ENCODE measurements at regions not wholly inside any gene's neighbourhood (a gene's known extent, or its start where the extent isn't known, plus 50 kb on each side); places are given as distances from the start of the nearest gene placed in this dataset.

DNA sequence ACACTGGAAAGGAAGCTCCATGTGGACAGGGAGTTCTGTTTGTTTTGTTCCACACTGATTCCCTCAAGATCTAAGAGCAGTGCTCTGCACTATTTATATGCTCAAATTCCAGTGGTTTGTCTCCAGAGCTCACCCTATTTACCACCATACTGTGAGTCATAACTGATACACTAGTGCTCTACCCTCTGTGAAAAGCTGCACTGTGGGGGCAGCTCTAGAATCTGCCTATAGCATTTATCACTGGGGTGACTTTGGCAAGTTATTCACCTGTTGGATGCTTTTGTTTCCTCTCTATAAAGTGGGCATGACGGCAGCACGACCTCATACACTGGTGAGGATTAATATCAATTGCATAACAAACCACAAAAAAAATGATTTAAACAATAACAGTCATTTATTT is 307.8 kb downstream of the NR2F1-AS1 start:
- DNase-seq = peak; percentile 67

DNA sequence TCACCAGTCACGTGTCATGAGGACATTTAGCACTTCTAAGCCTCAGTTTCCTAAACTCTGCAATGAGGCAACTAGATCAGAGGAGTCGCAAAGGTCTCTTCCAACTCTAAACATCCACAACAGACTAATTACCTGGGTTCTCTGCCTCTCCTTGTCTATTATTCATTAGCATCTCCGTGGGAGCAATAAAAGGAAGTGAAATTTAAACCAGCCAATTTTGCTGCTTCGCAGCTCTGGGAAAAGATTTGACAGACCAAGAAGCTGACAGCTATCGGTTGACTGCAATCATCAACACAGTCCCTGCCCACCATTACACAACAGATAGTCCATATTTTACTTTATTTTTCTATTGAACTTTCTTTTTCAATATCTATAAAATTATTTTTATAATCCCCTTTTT is 308.9 kb downstream of the NR2F1-AS1 start:
- DNase-seq = no peak

DNA sequence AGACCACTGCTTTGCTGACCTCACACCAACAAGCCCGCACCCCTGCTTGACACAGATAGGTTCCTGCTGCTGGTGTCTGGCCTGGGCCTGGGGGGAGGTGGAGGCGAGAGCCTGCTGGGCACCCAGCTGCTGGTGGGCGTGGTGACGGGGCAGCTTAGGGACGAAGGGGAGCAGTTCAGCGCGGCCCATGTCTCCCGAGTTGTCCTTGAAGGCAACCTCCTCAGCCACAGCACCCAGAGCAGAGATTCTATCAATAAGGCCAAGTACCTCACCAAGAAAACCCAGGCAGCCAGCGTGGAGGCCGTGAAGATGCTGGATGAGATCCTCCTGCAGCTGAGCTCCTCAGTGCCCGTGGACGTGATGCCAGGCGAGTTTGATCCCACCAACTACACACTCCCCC is 313.3 kb downstream of the NR2F1-AS1 start:
- no peak for DNase-seq

DNA sequence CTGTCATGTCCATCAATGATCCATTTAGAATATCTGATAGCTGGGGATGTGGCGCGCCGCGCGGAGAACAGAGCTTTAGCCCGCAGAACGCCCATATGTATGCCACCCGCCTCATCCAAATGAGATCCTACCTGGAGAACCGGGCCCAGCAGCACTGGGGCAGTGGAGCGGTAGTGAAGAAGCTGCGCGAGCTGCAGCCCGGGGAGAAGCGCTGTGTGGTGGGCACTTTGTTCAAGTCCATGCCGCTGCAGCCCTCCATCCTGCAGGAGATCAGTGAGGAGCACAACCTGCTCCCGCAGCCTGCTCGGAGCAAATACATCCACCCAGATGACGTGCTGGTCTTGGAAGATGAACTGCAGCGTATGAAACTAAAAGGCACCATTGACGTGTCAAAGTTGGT is 313.7 kb downstream of the NR2F1-AS1 start:
- no peak for DNase-seq

DNA sequence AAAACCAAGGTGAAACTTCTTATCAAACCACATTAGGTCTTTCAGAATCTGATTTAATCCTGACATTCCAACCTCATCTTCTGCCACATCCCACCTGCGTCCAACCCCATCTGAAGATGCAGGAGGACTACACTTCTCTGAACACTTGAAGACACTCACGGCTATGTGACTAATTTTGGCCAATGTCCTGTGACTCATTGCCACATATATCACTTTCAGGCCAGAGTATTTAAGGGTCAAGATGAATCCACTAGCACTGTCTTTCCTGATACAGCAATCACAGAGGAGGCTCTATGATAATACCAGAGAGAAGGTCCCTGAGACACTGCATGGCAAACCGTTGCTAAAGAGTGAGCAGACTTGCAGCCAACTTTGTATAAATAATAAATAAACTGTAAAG is 323.4 kb downstream of the NR2F1-AS1 start:
- DNase-seq = no peak

DNA sequence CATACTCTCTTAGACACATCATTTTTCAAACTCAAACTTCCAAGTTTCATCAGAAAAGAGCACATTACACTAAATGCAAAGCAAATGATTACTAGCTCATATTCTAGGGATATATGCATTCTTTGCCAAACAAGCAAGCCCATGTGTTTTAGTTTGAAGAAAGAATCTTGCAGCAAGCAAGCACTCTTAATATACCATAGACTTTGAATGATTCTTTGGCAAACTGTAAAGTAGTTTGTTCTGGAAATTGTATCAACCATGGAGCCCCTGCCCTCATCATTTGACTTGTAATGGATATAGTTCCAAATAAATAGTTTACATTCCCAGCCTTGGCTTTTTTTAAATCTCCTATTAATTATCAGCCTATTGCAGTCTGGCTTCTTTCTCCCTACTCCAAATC is 325.2 kb downstream of the NR2F1-AS1 start:
- no peak for DNase-seq

DNA sequence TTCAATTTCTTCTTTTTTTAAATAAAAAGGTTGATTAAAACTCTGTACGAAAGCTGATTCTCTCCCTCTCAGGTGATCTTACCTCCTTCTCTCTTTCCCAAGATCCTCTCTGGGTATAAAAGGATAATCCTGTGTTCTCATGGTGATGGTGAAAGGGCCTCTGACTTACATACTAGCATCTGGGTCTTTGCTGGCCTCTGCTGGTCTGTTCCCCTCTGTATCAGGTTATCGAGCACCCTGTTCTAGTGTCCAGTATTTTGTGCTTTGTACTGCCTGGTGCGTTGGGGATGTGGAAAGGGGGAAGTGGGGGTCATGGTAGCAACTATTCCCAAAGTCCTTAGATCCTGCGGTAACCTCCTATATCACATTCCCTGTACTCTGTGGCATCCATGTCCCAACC is 328.9 kb downstream of the NR2F1-AS1 start:
- DNase-seq = no peak

DNA sequence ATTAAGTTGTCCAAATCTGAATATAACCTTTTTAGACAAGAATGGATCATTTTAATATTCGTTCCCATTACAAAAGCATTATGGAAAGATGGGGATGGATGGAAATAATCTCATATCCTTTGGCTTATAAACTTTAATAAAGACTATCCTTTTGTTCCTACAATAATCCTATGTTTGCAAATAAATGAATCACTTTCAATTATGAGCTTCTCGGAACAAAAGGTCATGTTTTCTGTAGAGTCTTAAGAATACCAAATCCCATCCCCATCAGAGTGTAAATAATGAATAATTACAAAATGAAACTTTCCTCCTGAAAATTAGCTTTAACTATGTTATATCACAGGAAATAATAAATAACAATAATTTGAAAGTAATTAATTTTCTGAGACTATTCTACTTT is 329.7 kb downstream of the NR2F1-AS1 start:
- no peak for DNase-seq

DNA sequence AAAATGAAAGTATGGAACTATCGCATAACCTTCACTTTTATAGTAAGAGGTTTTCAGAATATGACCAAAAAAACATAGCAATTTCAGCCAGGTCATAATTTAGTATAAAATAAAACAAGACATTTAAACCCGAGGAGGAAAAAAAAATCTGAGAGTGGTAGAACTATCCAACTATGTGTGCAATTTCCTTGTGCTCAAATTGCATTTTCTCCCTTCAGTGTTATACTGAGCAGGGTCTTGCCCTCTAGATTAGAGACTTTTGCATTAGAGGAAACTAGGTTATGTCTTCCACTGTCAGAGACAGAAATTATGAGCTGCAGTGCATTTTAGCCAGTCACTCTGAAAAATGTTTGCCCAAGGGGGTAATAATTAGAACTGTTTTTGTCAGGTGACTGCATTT is 330.6 kb downstream of the NR2F1-AS1 start:
- no peak for DNase-seq

DNA sequence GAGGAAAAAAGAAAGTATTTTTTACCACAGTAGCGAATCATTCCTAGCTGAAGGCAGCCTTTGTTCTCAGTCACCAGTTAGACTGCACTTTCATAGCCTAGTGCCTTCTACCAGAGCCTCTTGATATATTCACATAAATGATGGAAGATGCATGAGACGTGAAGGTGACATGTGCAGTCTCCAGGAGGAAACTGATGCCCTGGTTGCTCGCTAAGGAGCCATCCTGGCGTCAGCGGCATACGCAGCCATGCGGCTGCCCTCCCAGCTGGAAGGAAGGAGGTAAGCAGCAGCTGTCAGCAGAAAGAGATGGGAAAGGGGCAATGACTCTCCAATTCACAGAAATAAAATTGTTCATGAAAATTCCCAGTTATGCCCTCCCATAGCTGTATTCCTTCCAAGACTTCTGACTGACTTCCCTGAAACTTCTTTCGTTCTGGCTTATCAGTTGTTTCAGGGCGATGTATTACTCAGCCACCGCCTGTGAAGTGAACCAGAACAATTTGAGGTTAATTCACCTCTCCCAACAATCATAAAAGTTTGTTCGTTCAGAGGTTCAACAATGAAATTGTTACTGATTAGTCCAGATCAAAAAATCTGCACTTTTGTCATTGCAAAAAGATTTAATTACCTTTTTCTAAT is 331.2 kb downstream of the NR2F1-AS1 start:
- DNase-seq = no peak

DNA sequence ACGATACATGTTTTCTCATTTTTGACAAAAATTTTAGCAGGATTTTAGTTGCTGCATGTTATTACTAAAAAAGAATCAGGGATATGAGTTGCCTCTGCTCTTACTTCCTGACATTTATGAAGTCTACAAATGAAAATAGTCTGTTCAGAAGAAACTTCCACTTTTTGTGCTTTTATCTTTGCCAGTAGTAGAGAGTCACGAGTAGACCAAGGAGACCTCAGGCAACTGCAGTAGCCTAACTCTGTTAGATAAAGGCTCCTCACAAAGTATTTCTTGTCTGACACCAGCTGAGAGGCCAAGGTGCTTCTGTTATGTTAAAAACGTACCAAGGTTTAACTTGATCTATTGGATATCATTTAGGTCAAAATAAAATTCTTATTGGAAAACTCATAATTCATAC is 333.9 kb downstream of the NR2F1-AS1 start:
- DNase-seq = no peak

DNA sequence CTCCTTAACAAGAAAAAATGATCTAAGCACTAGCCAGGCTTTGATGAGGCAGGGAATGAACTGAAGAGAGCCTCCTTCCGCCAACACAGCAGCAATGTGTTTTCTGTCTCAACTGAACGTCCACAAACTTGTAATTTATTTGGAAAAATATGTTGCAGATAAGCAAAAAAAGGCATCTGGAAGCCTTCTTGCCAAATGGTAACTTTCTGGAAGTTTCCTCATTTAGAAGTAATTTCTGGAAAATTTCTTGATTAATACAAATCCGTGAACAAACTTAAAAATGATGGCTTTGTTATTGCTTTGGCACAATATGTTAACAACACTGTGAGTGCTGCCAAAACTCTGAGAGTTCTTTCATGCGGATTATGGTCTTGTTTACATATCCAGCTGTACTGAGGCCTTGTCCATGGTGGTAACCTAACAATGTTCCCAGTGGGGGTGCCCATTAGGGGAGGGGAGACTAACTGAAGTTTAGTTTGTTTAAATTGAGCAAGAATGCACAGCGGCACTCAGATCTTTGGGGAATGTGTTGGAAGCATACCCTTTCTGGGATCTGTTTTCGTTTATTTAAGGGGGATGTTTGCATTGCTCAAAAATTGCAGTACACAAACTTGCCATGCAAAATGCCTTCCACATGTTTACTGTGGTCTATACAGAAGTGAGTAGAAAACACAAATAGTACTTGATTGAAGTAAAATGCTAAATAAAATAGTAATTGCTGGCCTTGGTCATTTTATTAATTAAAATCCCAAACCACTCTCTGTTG is 334.7 kb downstream of the NR2F1-AS1 start:
- DNase-seq = peak; percentile 46

DNA sequence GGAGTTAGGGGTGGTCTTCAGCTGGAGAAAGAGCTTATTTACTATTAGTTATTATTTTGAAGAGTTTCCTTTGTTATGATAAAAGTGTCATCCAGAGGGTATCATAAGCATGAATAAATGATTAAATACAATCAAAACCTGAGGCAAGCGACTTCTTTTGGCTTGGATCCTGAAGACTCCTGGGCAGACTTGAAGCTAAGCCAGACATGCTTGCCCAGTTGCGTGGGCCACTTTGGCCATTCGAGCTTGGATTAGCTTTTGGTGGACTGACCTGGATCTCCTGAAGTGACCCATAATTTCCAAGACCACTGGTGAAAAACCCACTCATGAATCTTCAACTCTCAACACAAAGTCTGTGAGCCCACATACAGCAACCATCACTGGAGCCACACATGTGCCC is 335.8 kb downstream of the NR2F1-AS1 start:
- no peak for DNase-seq

DNA sequence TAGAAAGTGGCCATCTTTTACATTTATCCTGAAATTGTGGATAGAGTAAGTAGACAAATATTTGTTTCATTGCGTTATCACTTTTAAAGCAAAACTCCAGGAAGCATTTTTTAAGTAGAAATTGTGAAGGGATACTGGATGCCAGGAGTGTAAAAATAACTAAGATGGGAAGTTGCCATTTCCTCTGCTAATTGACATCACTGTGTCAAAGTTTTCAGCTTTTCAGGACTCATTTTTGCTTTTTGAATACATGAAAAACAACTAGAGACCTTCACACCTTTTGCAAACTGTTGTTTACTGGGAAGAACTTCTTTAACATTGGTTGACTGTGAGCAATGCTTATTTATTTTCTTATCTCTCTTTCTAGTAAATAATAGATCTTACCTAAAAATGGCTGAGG is 337.5 kb downstream of the NR2F1-AS1 start:
- no peak for DNase-seq

DNA sequence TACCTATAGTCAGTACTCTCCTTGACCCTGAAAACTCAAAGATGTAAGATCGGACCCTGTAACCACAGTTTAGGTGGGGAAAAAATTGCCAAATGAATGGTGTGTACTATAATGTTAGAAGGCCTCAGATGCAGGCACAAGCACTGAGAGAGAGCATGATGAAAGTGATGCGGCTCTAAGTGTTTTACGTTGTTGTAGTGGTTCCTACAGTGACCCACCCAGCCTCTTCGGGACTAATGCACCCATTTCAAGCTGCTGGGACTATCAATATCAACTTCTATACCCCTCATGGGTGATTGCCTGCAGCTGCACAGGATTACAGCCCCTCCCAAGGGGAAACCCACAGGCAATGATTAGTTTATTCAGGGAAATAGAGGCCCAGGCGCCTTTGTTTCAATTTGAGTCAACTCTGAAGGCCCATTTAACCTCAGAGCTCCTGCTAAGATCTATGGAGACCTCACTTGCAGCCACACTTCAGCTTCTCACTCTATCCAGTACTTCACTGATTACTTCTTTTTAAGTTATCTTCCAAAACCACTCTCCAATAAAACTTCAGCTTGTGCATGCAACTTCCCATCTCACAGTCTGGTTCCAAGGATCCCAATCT is 340.7 kb downstream of the NR2F1-AS1 start:
- no peak for DNase-seq

DNA sequence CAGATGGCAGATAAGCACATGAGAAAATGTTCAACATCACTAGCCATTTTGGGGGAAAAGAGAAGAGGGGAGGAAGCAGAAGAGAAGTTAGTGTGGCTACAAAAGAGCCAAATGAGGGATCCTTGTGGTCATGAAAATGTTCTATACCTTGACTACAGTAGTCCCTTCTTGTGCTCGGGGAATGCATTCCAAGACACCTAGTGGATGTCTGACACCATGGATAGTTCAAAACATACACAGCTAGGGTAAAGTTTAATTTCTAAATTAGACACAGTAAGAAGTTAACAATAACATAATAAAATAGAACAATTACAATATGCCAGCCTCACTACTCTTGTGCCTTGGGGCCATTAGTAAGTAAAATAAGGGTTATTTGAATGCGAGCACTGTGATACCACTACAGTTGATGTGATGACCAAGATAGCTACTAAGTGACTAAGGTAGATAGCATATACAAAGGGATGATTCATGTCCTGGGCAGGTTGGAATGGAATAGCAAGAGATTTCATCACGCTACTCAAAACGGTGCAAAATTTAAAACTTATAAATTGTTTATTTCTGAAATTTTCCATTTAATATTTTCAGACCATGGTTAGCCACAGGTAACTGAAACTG is 344.1 kb downstream of the NR2F1-AS1 start:
- DNase-seq = no peak

DNA sequence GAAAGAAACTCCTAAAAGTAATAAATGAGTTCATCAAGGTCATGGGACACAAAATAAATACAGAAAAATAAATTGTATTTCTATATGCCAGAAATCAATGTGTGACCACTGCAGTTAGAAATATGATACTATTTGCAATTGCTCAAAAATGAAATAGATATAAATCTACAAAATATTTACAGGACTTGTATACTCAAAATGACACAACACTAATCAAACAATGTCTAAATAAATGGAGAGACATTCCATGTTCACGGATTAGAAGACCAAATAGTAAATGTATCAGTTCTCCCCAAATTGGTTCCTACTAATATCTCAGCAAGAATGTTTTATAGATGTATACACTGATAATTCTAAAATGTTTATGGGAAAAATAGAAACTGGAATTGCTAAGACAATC is 345.3 kb downstream of the NR2F1-AS1 start:
- DNase-seq = no peak

DNA sequence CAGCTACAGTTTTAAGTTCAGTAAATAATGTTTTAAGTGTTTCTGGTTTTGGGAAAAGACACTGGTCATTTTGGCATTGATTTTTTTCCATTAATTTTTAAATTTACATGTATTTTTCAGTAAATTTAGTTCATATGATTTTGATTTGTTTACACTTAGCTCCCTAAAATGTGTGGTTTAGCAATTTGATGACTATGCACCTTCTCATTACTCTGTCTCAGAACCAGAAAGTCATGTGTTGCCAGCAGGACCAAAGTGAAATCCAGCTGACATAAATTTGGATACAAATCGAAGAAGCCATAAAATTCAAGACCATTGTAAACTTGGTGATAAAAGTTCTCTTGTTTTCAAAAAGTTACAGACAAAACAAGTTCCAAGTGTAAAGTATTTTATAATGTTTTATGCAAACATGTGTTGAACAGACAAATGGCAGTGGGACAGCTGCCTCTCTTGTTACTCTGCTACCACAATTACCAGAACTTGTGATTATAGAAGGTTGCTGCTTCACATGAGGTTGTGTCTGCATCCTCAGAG is 354.8 kb downstream of the NR2F1-AS1 start:
- no peak for DNase-seq

DNA sequence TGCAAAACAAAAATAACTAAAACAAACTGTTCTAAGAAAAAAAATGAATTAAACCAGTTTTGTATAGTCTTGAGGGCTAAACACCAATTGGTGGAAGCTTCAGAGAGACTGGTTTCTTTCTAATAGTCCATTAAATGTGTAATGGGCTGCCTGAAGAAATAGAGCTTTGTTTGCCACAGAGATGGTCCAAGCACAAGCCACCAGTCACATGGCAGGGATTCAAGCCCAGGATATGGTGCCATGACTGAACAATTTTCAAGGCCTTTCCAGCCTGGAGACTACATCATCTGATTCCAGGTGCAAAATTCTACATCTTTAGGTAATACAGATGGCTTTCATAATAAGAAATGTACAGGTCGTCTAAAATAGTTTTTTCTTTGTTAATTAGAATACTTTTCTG is 355.3 kb downstream of the NR2F1-AS1 start:
- DNase-seq = no peak

DNA sequence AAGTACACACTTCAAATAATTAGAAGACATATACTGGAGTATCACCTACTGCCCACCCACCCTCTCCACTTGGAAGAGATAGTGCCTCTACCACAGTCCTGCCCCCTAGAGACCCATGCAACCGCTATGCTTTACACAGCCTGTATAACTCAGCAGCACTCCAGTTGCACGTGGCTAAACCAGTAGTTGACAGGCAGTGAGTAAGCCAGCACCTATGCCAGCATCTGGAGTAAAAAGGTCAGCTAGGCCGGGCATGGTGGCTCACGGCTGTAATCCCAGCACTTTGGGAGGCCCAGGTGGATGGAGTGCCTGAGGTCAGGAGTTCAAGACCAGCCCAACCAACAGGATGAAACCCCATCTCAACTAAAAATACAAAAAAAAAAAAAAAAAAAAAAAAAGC is 356.4 kb downstream of the NR2F1-AS1 start:
- no peak for DNase-seq

DNA sequence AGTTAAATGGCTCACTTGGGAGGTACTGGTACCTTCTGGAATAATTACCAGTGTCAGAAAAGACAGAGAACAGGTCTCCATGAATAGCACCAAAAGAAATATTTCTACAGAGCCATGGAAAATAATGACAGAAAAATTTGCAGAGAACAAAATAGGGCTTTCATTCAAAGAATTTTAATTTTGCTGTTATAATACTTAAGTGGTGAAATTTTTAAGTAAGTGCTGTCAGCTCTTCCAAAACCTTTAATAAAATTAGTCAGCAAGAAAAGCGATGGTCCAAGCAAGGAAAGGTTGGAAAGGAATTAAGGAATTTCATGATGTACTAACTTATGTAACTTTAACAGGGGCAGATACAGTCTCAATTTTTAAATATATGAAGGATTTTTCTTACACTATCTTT is 359.2 kb downstream of the NR2F1-AS1 start:
- no peak for DNase-seq

DNA sequence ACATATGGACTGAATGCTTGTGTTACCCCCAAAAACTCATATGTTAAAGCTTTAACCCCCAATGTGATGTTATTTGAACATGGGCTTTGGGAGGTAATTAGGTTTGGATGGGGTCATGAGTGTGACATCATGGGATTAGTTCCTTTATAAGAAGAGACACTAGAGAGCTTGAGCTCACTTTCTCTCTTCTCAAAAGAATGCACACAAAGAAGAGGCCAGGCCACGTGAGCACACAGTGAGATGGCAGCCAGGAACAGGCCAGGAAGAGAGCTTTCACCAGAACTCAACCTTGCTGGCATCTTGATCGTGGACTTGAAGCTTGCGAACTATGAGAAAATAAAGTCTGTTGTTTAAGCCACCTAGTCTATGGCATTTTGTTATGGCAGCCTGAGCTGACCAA is 360.6 kb downstream of the NR2F1-AS1 start:
- no peak for DNase-seq

DNA sequence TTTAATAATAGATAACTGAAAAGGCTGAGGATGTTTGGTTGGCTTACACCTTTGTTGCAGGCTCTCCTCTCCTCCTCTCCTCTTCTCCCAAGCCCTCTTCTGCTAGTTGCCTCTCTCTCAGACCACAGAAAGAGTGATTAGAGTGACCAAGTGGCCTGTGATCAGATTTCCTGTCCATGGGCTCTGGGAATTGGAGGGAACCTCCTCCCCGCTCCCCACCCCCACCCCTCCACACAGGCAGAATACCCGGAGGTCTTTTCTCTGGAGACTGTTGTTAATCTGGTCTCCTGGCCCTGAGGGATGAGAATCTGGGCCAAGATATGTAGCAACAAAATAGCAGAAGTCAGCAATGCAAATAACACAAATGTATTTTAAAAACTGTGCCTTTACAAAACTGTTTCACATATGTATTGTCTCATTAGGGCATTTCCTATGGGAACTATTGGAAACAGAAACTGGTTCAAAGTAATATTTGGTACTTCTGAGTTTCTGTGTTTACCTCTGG is 361.3 kb downstream of the NR2F1-AS1 start:
- peak; percentile 4 for DNase-seq

Data from fibroblast of skin of scalp (primary cell).